ENCODE measurements at regions not wholly inside any gene's neighbourhood (a gene's known extent, or its start where the extent isn't known, plus 50 kb on each side); places are given as distances from the start of the nearest gene placed in this dataset.

- WGBS, 5 donors: 72 to 83% (median 79%) methylated on average over 8 of the region's 8 CpGs
- TF ChIP-seq CTCF (IDR thresholded peaks at IDR 0.05 in 8 of 11, conservative IDR thresholded peaks at IDR 0.05 in 3 of 11) (no peak), POLR2A (IDR thresholded peaks at IDR 0.05) (no peak), POLR2AphosphoS5 (IDR thresholded peaks at IDR 0.05) (no peak)
Observed at GRCh38 chr10:125535559-125535958, 147.4 kb downstream of the TEX36 start.

GRCh38 chr10:125534515-125534914, 148.4 kb downstream of the TEX36 start:
- intact Hi-C loops (cut with DNase I; ENCODE audit: low total_unique reads): no loop called here

More at GRCh38 chr10:125535559-125535958, 147.4 kb downstream of the TEX36 start:
- intact Hi-C loops (cut with DNase I; ENCODE audit: low total_unique reads): no loop called here
- DNase-seq: no peak
- Histone ChIP-seq H3K36me3 (no peaks in the 10 kb centered on the region), H3K4me3 (no peak overlapping the region), H3K4me1 (no peaks in the 10 kb centered on the region), H3K9me3 (no peaks in the 10 kb centered on the region), H3K27ac (no peak overlapping the region), H3K27me3 (replicated peaks in 1 of 7) (peaks cover 0 to 39% (median 0%) of the 10 kb centered on the region in 7 donors)

GRCh38 chr10:125533866-125534265, 149.1 kb downstream of the TEX36 start:
- Histone ChIP-seq H3K27ac (no peak overlapping the region), H3K36me3 (no peaks in the 10 kb centered on the region), H3K27me3 (replicated peaks in 1 of 7) (peaks cover 0 to 35% (median 0%) of the 10 kb centered on the region in 7 donors), H3K4me3 (no peak overlapping the region), H3K9me3 (no peaks in the 10 kb centered on the region), H3K4me1 (no peaks in the 10 kb centered on the region)
- intact Hi-C loops (cut with DNase I; ENCODE audit: low total_unique reads): no loop called here
- WGBS, 5 donors: 54 to 70% (median 67%) methylated on average over 8 of the region's 8 CpGs
- DNase-seq: no peak
- TF ChIP-seq POLR2A (IDR thresholded peaks at IDR 0.05): no peak
- no peak for TF ChIP-seq POLR2AphosphoS5 (IDR thresholded peaks at IDR 0.05)
- TF ChIP-seq CTCF (IDR thresholded peaks at IDR 0.05 in 8 of 11, conservative IDR thresholded peaks at IDR 0.05 in 3 of 11): no peak

More at GRCh38 chr10:125534515-125534914, 148.4 kb downstream of the TEX36 start:
- peaks cover 0 to 41% (median 0%) of the 10 kb centered on the region in 7 donors for H3K27me3 ChIP-seq (replicated peaks in 1 of 7)
- no peak overlapping the region for H3K4me3 ChIP-seq
- no peaks in the 10 kb centered on the region for H3K36me3 ChIP-seq
- no peak for DNase-seq
- H3K9me3 ChIP-seq: no peaks in the 10 kb centered on the region
- no peaks in the 10 kb centered on the region for H3K4me1 ChIP-seq
- H3K27ac ChIP-seq: no peak overlapping the region
- no peak for TF ChIP-seq POLR2AphosphoS5 (IDR thresholded peaks at IDR 0.05)
- TF ChIP-seq POLR2A (IDR thresholded peaks at IDR 0.05): no peak
- TF ChIP-seq CTCF (IDR thresholded peaks at IDR 0.05 in 8 of 11, conservative IDR thresholded peaks at IDR 0.05 in 3 of 11): no peak
- WGBS, 5 donors: 58 to 77% (median 60%) methylated on average over 5 of the region's 5 CpGs

- TF ChIP-seq CTCF (IDR thresholded peaks at IDR 0.05 in 8 of 11, conservative IDR thresholded peaks at IDR 0.05 in 3 of 11) (no peak), POLR2A (IDR thresholded peaks at IDR 0.05) (no peak), POLR2AphosphoS5 (IDR thresholded peaks at IDR 0.05) (no peak)
- no peaks in the 10 kb centered on the region for H3K4me1 ChIP-seq
- no peak overlapping the region for H3K4me3 ChIP-seq
- H3K27ac ChIP-seq: no peak overlapping the region
- DNase-seq: no peak
- 72 to 80% (median 75%) methylated on average over 12 of the region's 12 CpGs for WGBS, 5 donors
- no peaks in the 10 kb centered on the region for H3K9me3 ChIP-seq
- intact Hi-C loops (cut with DNase I; ENCODE audit: low total_unique reads): no loop called here
- H3K27me3 ChIP-seq (replicated peaks in 1 of 7): peaks cover 0 to 28% (median 0%) of the 10 kb centered on the region in 7 donors
- no peaks in the 10 kb centered on the region for H3K36me3 ChIP-seq
Observed at GRCh38 chr10:125531465-125531864, 151.5 kb downstream of the TEX36 start.
